Raji (cell line): ENCODE measurements at regions not wholly inside any gene's neighbourhood (a gene's known extent, or its start where the extent isn't known, plus 50 kb on each side); places are given as distances from the start of the nearest gene placed in this dataset.

Source experiments
- POLR2A ChIP-seq: IDR thresholded peaks from 2 replicates; pipeline ENCODE4 v1.6.1; 2011; ENCODE audit warnings: low read depth, low read length, control low read depth; ENCODE audit not compliant: insufficient read depth

- no peak for TF ChIP-seq POLR2A
Measured at GRCh38 chr2:58494071-58494501, 253.0 kb upstream of the FANCL start.

GRCh38 chr2:58484629-58485028 lies 243.5 kb upstream of the FANCL start:
- no peak for TF ChIP-seq POLR2A

GRCh38 chr2:58484221-58484620 lies 243.1 kb upstream of the FANCL start:
- TF ChIP-seq POLR2A = no peak

- TF ChIP-seq POLR2A = no peak
Measured at GRCh38 chr2:58483307-58483706, 242.2 kb upstream of the FANCL start.

GRCh38 chr2:58481670-58482069 lies 240.5 kb upstream of the FANCL start:
- TF ChIP-seq POLR2A = no peak

GRCh38 chr2:58480141-58480540 lies 239.0 kb upstream of the FANCL start:
- TF ChIP-seq POLR2A = no peak

GRCh38 chr2:58479535-58480140 lies 238.5 kb upstream of the FANCL start:
- no peak for TF ChIP-seq POLR2A

GRCh38 chr2:58476556-58476955 lies 235.4 kb upstream of the FANCL start:
- TF ChIP-seq POLR2A = no peak

GRCh38 chr2:58475756-58476155 lies 234.6 kb upstream of the FANCL start:
- no peak for TF ChIP-seq POLR2A

- no peak for TF ChIP-seq POLR2A
Measured at GRCh38 chr2:58473165-58473564, 232.0 kb upstream of the FANCL start.

- TF ChIP-seq POLR2A = no peak
Measured at GRCh38 chr2:58466804-58467203, 225.7 kb upstream of the FANCL start.

- no peak for TF ChIP-seq POLR2A
Measured at GRCh38 chr2:58460670-58461069, 219.5 kb upstream of the FANCL start.

GRCh38 chr2:58449286-58450010 lies 208.3 kb upstream of the FANCL start:
- TF ChIP-seq POLR2A = no peak

- TF ChIP-seq POLR2A = no peak
Measured at GRCh38 chr2:58448845-58449244, 207.7 kb upstream of the FANCL start.

GRCh38 chr2:58448065-58448507 lies 207.0 kb upstream of the FANCL start:
- no peak for TF ChIP-seq POLR2A

- no peak for TF ChIP-seq POLR2A
Measured at GRCh38 chr2:58447586-58447985, 206.5 kb upstream of the FANCL start.

- TF ChIP-seq POLR2A = no peak
Measured at GRCh38 chr2:58441643-58442042, 200.5 kb upstream of the FANCL start.
